ENCODE measurements at regions not wholly inside any gene's neighbourhood (a gene's known extent, or its start where the extent isn't known, plus 50 kb on each side); places are given as distances from the start of the nearest gene placed in this dataset.

DNA sequence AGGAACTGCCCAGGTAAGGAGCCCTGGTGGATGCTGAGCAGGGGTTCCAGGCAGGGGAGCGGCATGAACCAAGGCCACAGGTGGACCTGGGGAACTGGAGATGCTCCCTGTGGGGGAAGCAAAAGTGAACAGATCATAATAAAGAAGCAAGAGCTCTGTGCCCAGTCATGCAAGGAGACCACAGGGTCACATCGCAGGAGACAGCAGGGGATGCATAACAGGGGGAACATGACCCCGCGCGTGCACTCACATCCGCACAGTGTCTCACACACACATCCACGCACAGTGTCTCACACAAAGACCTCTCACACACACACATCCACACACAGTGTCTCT, 473.3 kb upstream of the HS6ST1 start:
- Histone ChIP-seq H2AFZ (ENCODE audit: low read depth, low read length, severe bottlenecking) (no peak overlapping the region), H3K9me2 (replicated peaks; ENCODE audit: insufficient read depth, low read length) (no peaks in the 10 kb centered on the region), H3K36me3 (ENCODE audit: low read length) (no peaks in the 10 kb centered on the region), H3K4me3 (ENCODE audit: insufficient read depth, low read length, poor library complexity, severe bottlenecking) (no peak overlapping the region), H3K27me3 (ENCODE audit: low read length) (no peaks in the 10 kb centered on the region), H3F3A (ENCODE audit: insufficient read depth) (no peaks in the 10 kb centered on the region), H3K27ac (ENCODE audit: low read depth, low read length) (no peak overlapping the region), H3K9me3 (ENCODE audit: insufficient read depth, low read length) (no peaks in the 10 kb centered on the region), H3K4me2 (ENCODE audit: low read depth, low read length, poor library complexity, severe bottlenecking) (no peak overlapping the region), H3K79me2 (ENCODE audit: insufficient read depth, low read length) (no peaks in the 10 kb centered on the region), H4K20me1 (ENCODE audit: low read depth, low read length) (no peaks in the 10 kb centered on the region), H3K9ac (ENCODE audit: low read length) (no peak overlapping the region)
- TF ChIP-seq CTCF (IDR thresholded peaks at IDR 0.05; ENCODE audit: insufficient read depth, low read length, poor library complexity, severe bottlenecking): no peak
- TF ChIP-seq EZH2phosphoT487 (conservative IDR thresholded peaks at IDR 0.05; ENCODE audit: low read length): no peak

DNA sequence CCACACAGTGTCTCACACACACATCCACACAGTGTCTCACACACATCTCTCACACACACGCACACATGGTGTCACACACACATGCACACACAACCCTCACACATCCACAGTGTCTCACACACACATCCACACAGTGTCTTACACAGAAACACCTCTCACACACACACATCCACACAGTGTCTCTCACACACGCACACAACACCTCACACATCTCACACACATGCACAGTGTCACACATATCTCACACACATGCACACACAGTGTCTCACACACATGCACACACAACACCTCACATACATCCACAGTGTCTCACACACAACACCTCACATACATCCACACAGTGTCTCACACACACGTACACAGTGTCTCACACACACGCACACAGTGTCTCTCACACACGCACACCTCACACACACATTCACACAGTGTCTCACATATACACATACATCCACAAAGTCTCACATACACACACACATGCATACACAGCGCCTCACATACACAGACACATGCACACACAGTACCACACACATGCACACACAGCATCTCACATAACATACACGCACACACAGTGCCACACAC, 473.9 kb upstream of the HS6ST1 start:
- Histone ChIP-seq H2AFZ (ENCODE audit: low read depth, low read length, severe bottlenecking) (no peak overlapping the region), H3K27me3 (ENCODE audit: low read length) (no peaks in the 10 kb centered on the region), H3K4me3 (ENCODE audit: insufficient read depth, low read length, poor library complexity, severe bottlenecking) (no peak overlapping the region), H3K27ac (ENCODE audit: low read depth, low read length) (no peak overlapping the region), H3K36me3 (ENCODE audit: low read length) (no peaks in the 10 kb centered on the region), H3K4me2 (ENCODE audit: low read depth, low read length, poor library complexity, severe bottlenecking) (no peak overlapping the region), H3K9ac (ENCODE audit: low read length) (no peak overlapping the region), H3K79me2 (ENCODE audit: insufficient read depth, low read length) (no peaks in the 10 kb centered on the region), H3K9me2 (replicated peaks; ENCODE audit: insufficient read depth, low read length) (no peaks in the 10 kb centered on the region), H3F3A (ENCODE audit: insufficient read depth) (no peaks in the 10 kb centered on the region), H3K9me3 (ENCODE audit: insufficient read depth, low read length) (no peaks in the 10 kb centered on the region), H4K20me1 (ENCODE audit: low read depth, low read length) (no peaks in the 10 kb centered on the region)
- TF ChIP-seq EZH2phosphoT487 (conservative IDR thresholded peaks at IDR 0.05; ENCODE audit: low read length) (no peak), CTCF (IDR thresholded peaks at IDR 0.05; ENCODE audit: insufficient read depth, low read length, poor library complexity, severe bottlenecking) (no peak)

DNA sequence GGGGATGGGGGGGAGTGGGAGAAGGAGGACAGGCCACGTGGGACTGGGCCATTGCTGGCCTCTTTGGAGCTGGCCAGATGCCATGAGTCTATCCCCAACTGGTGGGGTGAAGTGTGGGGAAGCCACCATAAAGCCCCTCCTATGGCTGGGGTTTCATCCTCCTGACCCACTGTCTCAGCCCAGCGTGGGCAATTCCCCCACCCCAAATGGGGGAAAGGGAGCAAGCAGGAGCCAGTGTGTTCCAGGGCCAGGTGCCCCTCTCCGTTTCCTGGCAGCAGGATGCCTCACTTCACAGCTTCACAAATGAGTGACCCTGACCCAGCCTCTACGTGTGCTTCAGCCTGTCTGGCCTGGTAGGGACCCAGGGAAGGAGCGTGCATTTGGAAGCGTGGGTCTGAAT, 474.7 kb upstream of the HS6ST1 start:
- Histone ChIP-seq H3K27ac (ENCODE audit: low read depth, low read length) (no peak overlapping the region), H3K9me3 (ENCODE audit: insufficient read depth, low read length) (no peaks in the 10 kb centered on the region), H3K9ac (ENCODE audit: low read length) (no peak overlapping the region), H3K9me2 (replicated peaks; ENCODE audit: insufficient read depth, low read length) (no peaks in the 10 kb centered on the region), H3K4me3 (ENCODE audit: insufficient read depth, low read length, poor library complexity, severe bottlenecking) (no peak overlapping the region), H3K79me2 (ENCODE audit: insufficient read depth, low read length) (no peaks in the 10 kb centered on the region), H2AFZ (ENCODE audit: low read depth, low read length, severe bottlenecking) (no peak overlapping the region), H3K4me2 (ENCODE audit: low read depth, low read length, poor library complexity, severe bottlenecking) (no peak overlapping the region), H4K20me1 (ENCODE audit: low read depth, low read length) (no peaks in the 10 kb centered on the region), H3K36me3 (ENCODE audit: low read length) (no peaks in the 10 kb centered on the region), H3F3A (ENCODE audit: insufficient read depth) (no peaks in the 10 kb centered on the region), H3K27me3 (ENCODE audit: low read length) (no peaks in the 10 kb centered on the region)
- no peak for TF ChIP-seq EZH2phosphoT487 (conservative IDR thresholded peaks at IDR 0.05; ENCODE audit: low read length)

- Histone ChIP-seq H3K27me3 (ENCODE audit: low read length) (no peaks in the 10 kb centered on the region), H3K9me3 (ENCODE audit: insufficient read depth, low read length) (no peaks in the 10 kb centered on the region), H3K27ac (ENCODE audit: low read depth, low read length) (no peak overlapping the region), H4K20me1 (ENCODE audit: low read depth, low read length) (no peaks in the 10 kb centered on the region), H3K9me2 (replicated peaks; ENCODE audit: insufficient read depth, low read length) (no peaks in the 10 kb centered on the region), H3K4me2 (ENCODE audit: low read depth, low read length, poor library complexity, severe bottlenecking) (no peak overlapping the region), H3K9ac (ENCODE audit: low read length) (no peak overlapping the region), H3F3A (ENCODE audit: insufficient read depth) (no peaks in the 10 kb centered on the region), H3K79me2 (ENCODE audit: insufficient read depth, low read length) (no peaks in the 10 kb centered on the region), H2AFZ (ENCODE audit: low read depth, low read length, severe bottlenecking) (no peak overlapping the region), H3K36me3 (ENCODE audit: low read length) (no peaks in the 10 kb centered on the region), H3K4me3 (ENCODE audit: insufficient read depth, low read length, poor library complexity, severe bottlenecking) (no peak overlapping the region)
- TF ChIP-seq EZH2phosphoT487 (conservative IDR thresholded peaks at IDR 0.05; ENCODE audit: low read length) (no peak), CTCF (IDR thresholded peaks at IDR 0.05; ENCODE audit: insufficient read depth, low read length, poor library complexity, severe bottlenecking) (no peak)
These were observed 475.6 kb upstream of the HS6ST1 start for GRCh38 chr2:128794285-128794684.
